ENCODE measurements at regions not wholly inside any gene's neighbourhood (a gene's known extent, or its start where the extent isn't known, plus 50 kb on each side); places are given as distances from the start of the nearest gene placed in this dataset.

DNA sequence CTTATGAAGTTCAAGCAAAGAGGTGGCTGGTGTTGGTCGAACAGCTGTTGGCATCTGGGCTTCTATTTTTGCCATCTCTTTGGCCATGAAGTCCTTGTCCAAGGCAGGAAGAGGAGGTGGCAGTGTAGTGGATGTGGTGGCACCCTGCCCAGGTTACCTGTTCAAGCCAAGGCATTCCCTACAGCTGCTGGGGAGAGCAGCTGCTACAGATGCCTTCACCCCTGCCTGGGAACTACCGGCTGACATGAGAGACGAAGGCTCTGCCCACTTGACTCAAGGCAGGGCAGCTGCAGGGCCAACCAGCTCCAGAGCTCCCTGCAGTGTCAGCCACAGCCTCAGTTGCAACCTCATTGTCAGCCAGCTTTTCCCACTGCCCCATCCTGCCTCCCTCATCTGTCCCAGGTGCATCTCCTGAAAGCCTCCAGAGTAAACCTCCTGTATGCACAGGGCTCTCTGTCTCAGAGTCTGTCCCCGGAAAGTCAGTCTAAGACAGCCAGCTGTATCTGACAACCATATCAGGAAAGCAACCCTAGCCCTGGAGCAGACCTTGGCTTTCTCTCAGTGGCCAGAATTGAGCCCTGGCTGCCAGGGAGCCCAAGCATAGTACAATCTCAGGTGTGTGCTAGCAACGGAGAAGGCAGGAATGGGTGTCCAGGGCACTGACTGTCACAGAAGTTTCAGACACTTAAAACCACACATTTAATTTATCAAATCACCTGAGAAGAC is 115.9 kb downstream of the RPIA start:
- TF ChIP-seq, protein P1, sequence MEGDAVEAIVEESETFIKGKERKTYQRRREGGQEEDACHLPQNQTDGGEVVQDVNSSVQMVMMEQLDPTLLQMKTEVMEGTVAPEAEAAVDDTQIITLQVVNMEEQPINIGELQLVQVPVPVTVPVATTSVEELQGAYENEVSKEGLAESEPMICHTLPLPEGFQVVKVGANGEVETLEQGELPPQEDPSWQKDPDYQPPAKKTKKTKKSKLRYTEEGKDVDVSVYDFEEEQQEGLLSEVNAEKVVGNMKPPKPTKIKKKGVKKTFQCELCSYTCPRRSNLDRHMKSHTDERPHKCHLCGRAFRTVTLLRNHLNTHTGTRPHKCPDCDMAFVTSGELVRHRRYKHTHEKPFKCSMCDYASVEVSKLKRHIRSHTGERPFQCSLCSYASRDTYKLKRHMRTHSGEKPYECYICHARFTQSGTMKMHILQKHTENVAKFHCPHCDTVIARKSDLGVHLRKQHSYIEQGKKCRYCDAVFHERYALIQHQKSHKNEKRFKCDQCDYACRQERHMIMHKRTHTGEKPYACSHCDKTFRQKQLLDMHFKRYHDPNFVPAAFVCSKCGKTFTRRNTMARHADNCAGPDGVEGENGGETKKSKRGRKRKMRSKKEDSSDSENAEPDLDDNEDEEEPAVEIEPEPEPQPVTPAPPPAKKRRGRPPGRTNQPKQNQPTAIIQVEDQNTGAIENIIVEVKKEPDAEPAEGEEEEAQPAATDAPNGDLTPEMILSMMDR (conservative IDR thresholded peaks at IDR 0.05; ENCODE audit: low read depth, low read length), result no peak
- no peak for TF ChIP-seq EZH2 (IDR thresholded peaks at IDR 0.05; ENCODE audit: borderline replicate concordance, low read depth, low read length, poor library complexity, severe bottlenecking)

Measured in A673 (cell line).